Endothelial cell of umbilical vein (primary cell): ENCODE measurements at regions not wholly inside any gene's neighbourhood (a gene's known extent, or its start where the extent isn't known, plus 50 kb on each side); places are given as distances from the start of the nearest gene placed in this dataset.

Experiments used
- BruUV-seq: library from RNA; stranded (reverse); fragments of 400-500 nt; replicated peaks from 2 replicates; lab custom pipeline; 2021; lab: Mats Ljungman, UMichigan
- CTCF ChIA-PET: fragments of 300-600, 350-600 bp; sonication (Branson Sonifier 250); formaldehyde crosslinking; loops from one replicate; lab custom pipeline; 2021; ENCODE audit warnings: antibody characterized with exemption, inconsistent platforms; lab: Charles Lee
- POLR2A ChIA-PET: fragments of 300-600, 350-600 bp; sonication (Branson Sonifier 250); formaldehyde crosslinking; loops from one replicate; lab custom pipeline; 2021; ENCODE audit warnings: antibody characterized with exemption, inconsistent platforms; lab: Charles Lee
- DNase-seq: peaks from one replicate; pipeline ENCODE4 v3.0.0-alpha.2; 2011; ENCODE audit warnings: low read depth, low spot score
- FAIRE-seq: peaks from 2 replicates; lab custom pipeline; 2011; peaks lifted over from hg19 to GRCh38; lab: Jason Lieb, UNC
- H2AFZ ChIP-seq: 2 replicates; pipeline ENCODE4 v1.6.0; 2012; ENCODE audit warnings: low read depth, low read length, control low read depth, inconsistent platforms
- H3K27ac ChIP-seq: 2 replicates; pipeline ENCODE4 v1.5.1; 2011; ENCODE audit warnings: low read depth, mild to moderate bottlenecking, control low read depth, low read length, moderate library complexity; ENCODE audit not compliant: insufficient read depth
- H3K27me3 ChIP-seq, 2 experiments: 2 replicates each; pipeline versions ENCODE4 v1.6.0 to v1.6.1; 2011; ENCODE audit warnings: low read length in 2 of 2, mixed read lengths in 1 of 2; ENCODE audit not compliant: control insufficient read depth in 2 of 2, insufficient read depth in 2 of 2
- H3K36me3 ChIP-seq, 2 experiments: 2 replicates in 1 of 2; 3 replicates in 1 of 2; pipeline ENCODE4 v1.5.1; 2011; ENCODE audit warnings: low read length in 2 of 2, mild to moderate bottlenecking in 1 of 2, moderate library complexity in 1 of 2; ENCODE audit not compliant: control insufficient read depth in 2 of 2, insufficient read depth in 2 of 2; ENCODE audit errors: extremely low read depth in 1 of 2
- H3K4me1 ChIP-seq: 3 replicates; pipeline ENCODE4 v1.5.1; 2011; ENCODE audit warnings: mild to moderate bottlenecking, low read length; ENCODE audit not compliant: control insufficient read depth, insufficient read depth; ENCODE audit errors: extremely low read depth
- H3K4me2 ChIP-seq: 2 replicates; pipeline ENCODE4 v1.6.1; 2011; ENCODE audit warnings: low read length, control low read depth, mixed read lengths; ENCODE audit not compliant: insufficient read depth
- H3K4me3 ChIP-seq, 3 experiments: fragments of 200-600 bp in 1 of 3; sonication (generic), shearing (Covaris generic) in 1 of 3; replicated peaks in 1 of 3; 2 replicates each; pipeline ENCODE4 v1.5.1; 2011 to 2016; ENCODE audit warnings: control low read depth in 3 of 3, low read length in 3 of 3, mild to moderate bottlenecking in 2 of 3, inconsistent platforms in 1 of 3, low read depth in 1 of 3, moderate library complexity in 1 of 3; ENCODE audit not compliant: insufficient read depth in 1 of 3
- H3K79me2 ChIP-seq: 2 replicates; pipeline ENCODE4 v1.6.0; 2012; ENCODE audit warnings: low read length, inconsistent platforms; ENCODE audit not compliant: control insufficient read depth, insufficient read depth
- H3K9ac ChIP-seq: replicated peaks from 2 replicates; pipeline ENCODE3; 2011; ENCODE audit warnings: low read length, control low read depth; ENCODE audit not compliant: insufficient read depth; ENCODE audit errors: extremely low read depth
- H3K9me1 ChIP-seq: replicated peaks from 3 replicates; pipeline ENCODE4 v1.6.0; 2011; ENCODE audit warnings: mild to moderate bottlenecking, low read length; ENCODE audit not compliant: control insufficient read depth, insufficient read depth; ENCODE audit errors: extremely low read depth
- H3K9me3 ChIP-seq: replicated peaks from 2 replicates; pipeline ENCODE4 v1.5.1; 2012; ENCODE audit warnings: low read length, inconsistent platforms; ENCODE audit not compliant: control insufficient read depth, insufficient read depth
- H4K20me1 ChIP-seq: replicated peaks from 2 replicates; pipeline ENCODE3; 2011; ENCODE audit warnings: mild to moderate bottlenecking, low read length; ENCODE audit not compliant: control insufficient read depth, insufficient read depth; ENCODE audit errors: extremely low read depth
- CTCF ChIP-seq, 2 donors: IDR thresholded peaks; 1 replicate in 1 of 2; 2 replicates in 1 of 2; pipeline ENCODE4 v1.5.1; 2011; ENCODE audit warnings: low read length in 2 of 2, mild to moderate bottlenecking in 2 of 2, moderate library complexity in 2 of 2, control low read depth in 1 of 2, inconsistent platforms in 1 of 2, low read depth in 1 of 2; ENCODE audit not compliant: insufficient read depth in 1 of 2; ENCODE audit errors: extremely low read depth in 1 of 2
- EZH2 ChIP-seq: IDR thresholded peaks from 2 replicates; pipeline ENCODE4 v1.6.1; 2012; ENCODE audit warnings: borderline replicate concordance, low read depth, mild to moderate bottlenecking, moderate library complexity, low read length, inconsistent platforms; ENCODE audit not compliant: severe bottlenecking
- FOS ChIP-seq: IDR thresholded peaks from 2 replicates; pipeline ENCODE4 v1.6.1; 2011; ENCODE audit warnings: mild to moderate bottlenecking, low read length, moderate library complexity, borderline replicate concordance; ENCODE audit not compliant: insufficient read depth
- GATA2 ChIP-seq: IDR thresholded peaks from 2 replicates; pipeline ENCODE4 v1.7.0; 2011; ENCODE audit warnings: low read depth, mild to moderate bottlenecking, moderate library complexity, mixed read lengths, low read length; ENCODE audit not compliant: insufficient read length, insufficient read depth
- JUN ChIP-seq: IDR thresholded peaks from 2 replicates; pipeline ENCODE4 v1.6.1; 2011; ENCODE audit warnings: borderline replicate concordance, low read depth; ENCODE audit not compliant: insufficient read length, insufficient read depth
- MAX ChIP-seq: IDR thresholded peaks from 2 replicates; pipeline ENCODE4 v1.6.1; 2011; ENCODE audit not compliant: insufficient read depth, insufficient read length
- MYC ChIP-seq: IDR thresholded peaks from one replicate; pipeline ENCODE4 v1.6.1; 2011; ENCODE audit warnings: mild to moderate bottlenecking, low read depth, low read length
- POLR2A ChIP-seq: IDR thresholded peaks from 2 replicates; pipeline ENCODE4 v1.6.1; 2012; ENCODE audit warnings: low read depth, mild to moderate bottlenecking, control low read depth, low read length
- POLR2AphosphoS5 ChIP-seq: IDR thresholded peaks from 2 replicates; pipeline ENCODE4 v1.6.1; 2012; ENCODE audit warnings: low read depth, mild to moderate bottlenecking, control low read depth, low read length, moderate library complexity; ENCODE audit not compliant: insufficient read depth
- dilution Hi-C: fragments of 300-500 bp; cut with MboI; formaldehyde crosslinking; loops from one replicate; pipeline ENCODE4 v1.15.0; 2019; ENCODE audit warnings: low sequenced_read_pairs; ENCODE audit not compliant: extremely low pct_ligation_motif_present
- intact Hi-C: fragments of 100-400 bp; cut with micrococcal nuclease; formaldehyde crosslinking; loops from one replicate; pipeline ENCODE4 v1.10.0; 2022

DNA sequence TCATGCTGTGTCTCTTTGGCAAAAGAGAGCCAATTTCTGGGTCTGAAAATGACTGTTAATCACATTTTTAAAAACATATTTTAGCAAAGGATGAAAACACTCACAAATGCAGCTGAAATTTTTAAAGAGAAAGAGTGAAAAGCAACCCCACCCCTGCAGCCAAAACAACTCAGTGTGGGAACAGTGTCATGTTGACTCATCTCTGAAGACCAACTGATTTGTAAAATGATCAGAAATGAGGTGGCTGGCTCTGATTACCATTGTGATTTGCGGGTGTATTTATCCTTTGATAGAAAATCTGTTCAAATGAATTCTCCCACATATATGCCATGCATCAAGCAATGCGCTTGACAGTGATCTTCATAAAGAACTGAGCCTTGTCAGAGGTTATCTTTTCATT is 287.0 kb upstream of the ESRRG start:
- CTCF ChIA-PET: no interaction called here
- dilution Hi-C loops: no loop called here
- no TSS peak for BruUV-seq

GRCh38 chr1:217009376-217009775 is 286.1 kb upstream of the ESRRG start:
- H3K4me3 ChIP-seq: no peak overlapping the region
- no peak overlapping the region for H3K27ac ChIP-seq
- no peaks in the 10 kb centered on the region for H3K27me3 ChIP-seq
- dilution Hi-C loops: no loop called here
- no peak overlapping the region for H3K9ac ChIP-seq
- H3K4me2 ChIP-seq: no peak overlapping the region
- CTCF ChIA-PET: no interaction called here
- POLR2A ChIA-PET: no interaction called here
- H3K9me3 ChIP-seq: no peaks in the 10 kb centered on the region
- intact Hi-C loops: no loop called here
- no peaks in the 10 kb centered on the region for H3K4me1 ChIP-seq
- DNase-seq: no peak
- no peak for TF ChIP-seq CTCF (IDR thresholded peaks at IDR 0.05; ENCODE audit: extremely low read depth in 1 of 2, insufficient read depth in 1 of 2, low read depth in 1 of 2, low read length in 2 of 2)
- no peak for TF ChIP-seq MAX
- no peak for TF ChIP-seq POLR2A
- no peak for TF ChIP-seq EZH2
- no peak for TF ChIP-seq POLR2AphosphoS5
- no peak for TF ChIP-seq GATA2
- no peak for TF ChIP-seq MYC
- no peak for TF ChIP-seq FOS
- no peak for TF ChIP-seq JUN
- no peak overlapping the region for H2AFZ ChIP-seq
- H3K9me1 ChIP-seq: no peaks in the 10 kb centered on the region
- H3K36me3 ChIP-seq: no peaks in the 10 kb centered on the region
- no peak for FAIRE-seq
- no peaks in the 10 kb centered on the region for H3K79me2 ChIP-seq
- no TSS peak for BruUV-seq
- no peaks in the 10 kb centered on the region for H4K20me1 ChIP-seq

More for the DNA sequence above, 287.0 kb upstream of the ESRRG start:
- Histone ChIP-seq H3K4me2 (no peak overlapping the region), H3K27ac (no peak overlapping the region), H3K9me1 (no peaks in the 10 kb centered on the region), H3K9ac (no peak overlapping the region), H3K9me3 (no peaks in the 10 kb centered on the region), H3K27me3 (no peaks in the 10 kb centered on the region), H3K4me1 (no peaks in the 10 kb centered on the region), H4K20me1 (no peaks in the 10 kb centered on the region), H3K36me3 (no peaks in the 10 kb centered on the region), H3K4me3 (no peak overlapping the region), H3K79me2 (no peaks in the 10 kb centered on the region), H2AFZ (no peak overlapping the region)
- TF ChIP-seq FOS (no peak), JUN (no peak), GATA2 (no peak), POLR2A (no peak), MYC (no peak)
- DNase-seq (no peak), FAIRE-seq (no peak)
- intact Hi-C loops: no loop called here
- POLR2A ChIA-PET: no interaction called here
